H9 (cell line): ENCODE measurements at regions not wholly inside any gene's neighbourhood (a gene's known extent, or its start where the extent isn't known, plus 50 kb on each side); places are given as distances from the start of the nearest gene placed in this dataset.
"Not testable (repeated sequence)": the region's sequence is repeated elsewhere in the genome, so short reads cannot be mapped to it uniquely, and the experiment has no call there.

ENCODE experiments used
- DNase-seq: peaks from one replicate; pipeline ENCODE4 v3.0.0-alpha.2; 2017
- H2AFZ ChIP-seq: one replicate; pipeline ENCODE4 v1.6.1; 2013; ENCODE audit warnings: mild to moderate bottlenecking, low read length, control low read depth, moderate library complexity
- H2AK5ac ChIP-seq: 2 replicates; pipeline ENCODE4 v1.6.1; 2013; ENCODE audit warnings: low read length, control low read depth, mixed read lengths; ENCODE audit not compliant: insufficient read length
- H2BK120ac ChIP-seq: one replicate; pipeline ENCODE4 v1.6.1; 2013; ENCODE audit warnings: low read depth, mild to moderate bottlenecking, low read length, control low read depth, inconsistent platforms; ENCODE audit not compliant: poor library complexity, severe bottlenecking
- H2BK12ac ChIP-seq: 2 replicates; pipeline ENCODE4 v1.6.1; 2013; ENCODE audit warnings: low read length, control low read depth, mixed read lengths, low read depth; ENCODE audit not compliant: insufficient read length
- H2BK15ac ChIP-seq: 2 replicates; pipeline ENCODE4 v1.6.1; 2013; ENCODE audit warnings: low read depth, low read length, control low read depth
- H2BK20ac ChIP-seq: one replicate; pipeline ENCODE4 v1.6.1; 2013; ENCODE audit warnings: low read depth, mild to moderate bottlenecking, low read length, control low read depth, inconsistent platforms; ENCODE audit not compliant: poor library complexity, severe bottlenecking
- H2BK5ac ChIP-seq: 2 replicates; pipeline ENCODE4 v1.6.1; 2013; ENCODE audit warnings: low read length, control low read depth, mixed read lengths; ENCODE audit not compliant: insufficient read length
- H3K14ac ChIP-seq: 2 replicates; pipeline ENCODE4 v1.6.1; 2013; ENCODE audit warnings: low read length, control low read depth; ENCODE audit not compliant: insufficient read depth
- H3K18ac ChIP-seq: 2 replicates; pipeline ENCODE4 v1.6.1; 2013; ENCODE audit warnings: low read depth, mild to moderate bottlenecking, mixed read lengths, low read length, control low read depth; ENCODE audit not compliant: insufficient read length
- H3K23ac ChIP-seq: 2 replicates; pipeline ENCODE4 v1.6.1; 2013; ENCODE audit warnings: low read length, control low read depth, mixed read lengths, low read depth; ENCODE audit not compliant: insufficient read length
- H3K23me2 ChIP-seq: 2 replicates; pipeline ENCODE4 v1.6.1; 2013; ENCODE audit warnings: low read depth, mild to moderate bottlenecking, mixed read lengths, low read length, control low read depth; ENCODE audit not compliant: insufficient read length, poor library complexity, severe bottlenecking
- H3K27ac ChIP-seq: 2 replicates; pipeline ENCODE4 v1.5.1; 2013; ENCODE audit warnings: low read length, control low read depth, mixed read lengths, low read depth; ENCODE audit not compliant: insufficient read length
- H3K27me3 ChIP-seq: 2 replicates; pipeline ENCODE4 v1.6.1; 2013; ENCODE audit warnings: low read length, control low read depth, inconsistent platforms; ENCODE audit not compliant: insufficient read depth
- H3K4ac ChIP-seq: 2 replicates; pipeline ENCODE4 v1.6.1; 2013; ENCODE audit warnings: low read depth, mild to moderate bottlenecking, control low read depth, inconsistent platforms, low read length, moderate library complexity
- H3K4me1 ChIP-seq: 2 replicates; pipeline ENCODE4 v1.6.1; 2013; ENCODE audit warnings: low read length, control low read depth, inconsistent platforms; ENCODE audit not compliant: insufficient read depth
- H3K4me2 ChIP-seq: 2 replicates; pipeline ENCODE4 v1.6.1; 2013; ENCODE audit warnings: low read length, control low read depth, mixed read lengths; ENCODE audit not compliant: insufficient read length, insufficient read depth
- H3K56ac ChIP-seq: 2 replicates; pipeline ENCODE4 v1.6.1; 2013; ENCODE audit warnings: low read depth, mild to moderate bottlenecking, mixed read lengths, low read length, control low read depth; ENCODE audit not compliant: insufficient read length
- H3K79me1 ChIP-seq: 2 replicates; pipeline ENCODE4 v1.6.1; 2013; ENCODE audit warnings: low read depth, mild to moderate bottlenecking, moderate library complexity, low read length, control low read depth, inconsistent platforms; ENCODE audit not compliant: insufficient read depth, poor library complexity, severe bottlenecking
- H3K79me2 ChIP-seq: 2 replicates; pipeline ENCODE4 v1.6.1; 2013; ENCODE audit warnings: low read length, control low read depth, inconsistent platforms; ENCODE audit not compliant: insufficient read depth
- H3K9ac ChIP-seq: 2 replicates; pipeline ENCODE4 v1.6.1; 2013; ENCODE audit warnings: low read length, control low read depth, mixed read lengths; ENCODE audit not compliant: insufficient read length; ENCODE audit errors: extremely low read depth
- H3K9me3 ChIP-seq: one replicate; pipeline ENCODE4 v1.6.1; 2013; ENCODE audit warnings: low read depth, low read length, inconsistent platforms; ENCODE audit not compliant: control insufficient read depth
- H3T11ph ChIP-seq: one replicate; pipeline ENCODE4 v1.6.1; 2013; ENCODE audit warnings: mild to moderate bottlenecking, low read length, control low read depth, inconsistent platforms
- H4K20me1 ChIP-seq: one replicate; pipeline ENCODE4 v1.6.1; 2013; ENCODE audit not compliant: control insufficient read depth, insufficient read length, insufficient read depth
- H4K5ac ChIP-seq: 2 replicates; pipeline ENCODE4 v1.6.1; 2013; ENCODE audit warnings: low read depth, mild to moderate bottlenecking, mixed read lengths, low read length, control low read depth; ENCODE audit not compliant: insufficient read length
- H4K8ac ChIP-seq: replicated peaks from 2 replicates; pipeline ENCODE4 v1.6.1; 2013; ENCODE audit warnings: low read length, control low read depth, mixed read lengths, low read depth; ENCODE audit not compliant: insufficient read length
- H4K91ac ChIP-seq: 2 replicates; pipeline ENCODE4 v1.6.1; 2013; ENCODE audit warnings: low read depth, mild to moderate bottlenecking, moderate library complexity, mixed read lengths, low read length, control low read depth; ENCODE audit not compliant: insufficient read length
- H3K27ac Mint-ChIP-seq, 3 experiments: 2 replicates in 2 of 3; 3 replicates in 1 of 3; pipeline ENCODE4 v1.8.0; 2020 to 2021; ENCODE audit warnings: mixed read lengths in 3 of 3, mild to moderate bottlenecking in 1 of 3, moderate library complexity in 1 of 3
- H3K27me3 Mint-ChIP-seq: 2 replicates; pipeline ENCODE4 v1.8.0; 2021; ENCODE audit warnings: low read depth, mild to moderate bottlenecking, moderate library complexity, mixed read lengths
- H3K36me3 Mint-ChIP-seq, 3 experiments: 2 replicates in 2 of 3; 3 replicates in 1 of 3; pipeline ENCODE4 v1.8.0; 2020 to 2021; ENCODE audit warnings: low read depth in 3 of 3, mixed read lengths in 3 of 3; ENCODE audit not compliant: insufficient read depth in 1 of 3
- H3K4me1 Mint-ChIP-seq, 2 experiments: 2 replicates each; pipeline ENCODE4 v1.8.0; 2020; ENCODE audit warnings: mixed read lengths in 2 of 2
- H3K4me3 Mint-ChIP-seq, 2 experiments: 2 replicates in 1 of 2; 3 replicates in 1 of 2; pipeline ENCODE4 v1.8.0; 2020 to 2021; ENCODE audit warnings: mild to moderate bottlenecking in 2 of 2, mixed read lengths in 2 of 2, moderate library complexity in 1 of 2
- H3K9me3 Mint-ChIP-seq, 2 experiments: 2 replicates in 1 of 2; 3 replicates in 1 of 2; pipeline ENCODE4 v1.8.0; 2020; ENCODE audit warnings: mild to moderate bottlenecking in 2 of 2, mixed read lengths in 2 of 2, moderate library complexity in 1 of 2
- CTCF ChIP-seq: fragments of 200-600 bp; sonication (generic); conservative IDR thresholded peaks from 3 replicates; pipeline ENCODE4 v1.8.0; 2021; ENCODE audit warnings: antibody characterized with exemption, mild to moderate bottlenecking
- WGBS: extraction: QIAGEN DNeasy Blood & Tissue Kit; methylation state at CpG from one replicate; pipeline ENCODE4 v1.1.7; 2013; ENCODE audit warnings: missing lambda C conversion rate, low lambda C conversion rate, mixed read lengths; ENCODE audit not compliant: insufficient read length; ENCODE audit errors: extremely low coverage; 5-methylcytosine and 5-hydroxymethylcytosine counted together

- H3K4me3 Mint-ChIP-seq: no peak overlapping the region
- Histone ChIP-seq H3K27me3 (peaks cover 14% of the 10 kb centered on the region; the same call in 1 of the 2 replicates), H3K4me1 (no peaks in the 10 kb centered on the region), H4K8ac (no peak overlapping the region), H2AK5ac (no peak overlapping the region), H3K14ac (no peak overlapping the region), H2BK12ac (no peak overlapping the region), H3K27ac (no peak overlapping the region), H3K23me2 (no peaks in the 10 kb centered on the region), H2BK120ac (no peak overlapping the region), H3K4ac (no peak overlapping the region), H3K79me2 (no peaks in the 10 kb centered on the region), H3K9me3 (no peaks in the 10 kb centered on the region), H3K9ac (no peak overlapping the region), H4K5ac (no peak overlapping the region), H4K20me1 (no peaks in the 10 kb centered on the region), H2BK20ac (no peak overlapping the region), H3K56ac (no peak overlapping the region), H3K4me2 (no peak overlapping the region), H3T11ph (no peak overlapping the region), H3K18ac (no peak overlapping the region), H3K23ac (no peak overlapping the region), H3K79me1 (no peaks in the 10 kb centered on the region), H2BK15ac (no peak overlapping the region), H2AFZ (no peak overlapping the region), H2BK5ac (no peak overlapping the region), H4K91ac (no peak overlapping the region)
- H3K36me3 Mint-ChIP-seq: no peaks in the 10 kb centered on the region
- no peak overlapping the region for H3K27ac Mint-ChIP-seq
- no peaks in the 10 kb centered on the region for H3K9me3 Mint-ChIP-seq
- peaks cover 3 to 4% of the 10 kb centered on the region in 2 experiments; a peak in 2 of 4 replicates for H3K4me1 Mint-ChIP-seq
- no peak for DNase-seq
- WGBS: no CpG with 5 or more reads among the region's 1 CpG
- no peak for TF ChIP-seq CTCF
- H3K27me3 Mint-ChIP-seq: peaks cover 76% of the 10 kb centered on the region
Measured at GRCh38 chr11:22441831-22442230, 103.7 kb downstream of the SLC17A6 start.

- H2BK120ac ChIP-seq, H3T11ph ChIP-seq, H4K20me1 ChIP-seq, H3K4me3 Mint-ChIP-seq, H3K9me3 Mint-ChIP-seq, H2BK12ac ChIP-seq, DNase-seq, H4K8ac ChIP-seq, H4K91ac ChIP-seq, H3K9ac ChIP-seq, H3K79me1 ChIP-seq, H2BK15ac ChIP-seq, H3K4ac ChIP-seq, H3K27ac ChIP-seq, H2BK20ac ChIP-seq, H3K36me3 Mint-ChIP-seq, H3K4me2 ChIP-seq, H4K5ac ChIP-seq, H3K23me2 ChIP-seq, H3K23ac ChIP-seq, H3K9me3 ChIP-seq, H3K14ac ChIP-seq, H2AK5ac ChIP-seq, H2BK5ac ChIP-seq, H3K79me2 ChIP-seq, H3K27ac Mint-ChIP-seq, H3K4me1 ChIP-seq, H3K56ac ChIP-seq, H2AFZ ChIP-seq, H3K27me3 ChIP-seq, H3K18ac ChIP-seq: not testable (repeated sequence)
- no CpG with 5 or more reads among the region's 7 CpGs for WGBS
- peaks cover 24% of the 10 kb centered on the region for H3K27me3 Mint-ChIP-seq
- peaks cover 12 to 16% of the 10 kb centered on the region in 2 experiments for H3K4me1 Mint-ChIP-seq
Measured at GRCh38 chr11:22435582-22435981, 97.4 kb downstream of the SLC17A6 start.
